GM23248 (cell line): ENCODE measurements at regions not wholly inside any gene's neighbourhood (a gene's known extent, or its start where the extent isn't known, plus 50 kb on each side); places are given as distances from the start of the nearest gene placed in this dataset.
"Not testable (repeated sequence)": the region's sequence is repeated elsewhere in the genome, so short reads cannot be mapped to it uniquely, and the experiment has no call there.

ENCODE experiments used
- DNase-seq: peaks from one replicate; pipeline ENCODE4 v3.0.0-alpha.2; 2015
- H2AFZ ChIP-seq: fragments of 200-600 bp; sonication (generic); 2 replicates; pipeline ENCODE4 v1.6.1; 2016; ENCODE audit warnings: antibody characterized with exemption
- H3F3A ChIP-seq: fragments of 200-600 bp; sonication (generic); 2 replicates; pipeline ENCODE4 v1.6.1; 2016; ENCODE audit warnings: mild to moderate bottlenecking, antibody characterized with exemption, mixed run types; ENCODE audit not compliant: insufficient read depth
- H3K27ac ChIP-seq: fragments of 200-600 bp; sonication (generic); 2 replicates; pipeline ENCODE4 v1.5.1; 2016; ENCODE audit warnings: mild to moderate bottlenecking
- H3K27me3 ChIP-seq: fragments of 200-600 bp; sonication (generic); replicated peaks from 2 replicates; pipeline ENCODE4 v1.6.1; 2016; ENCODE audit warnings: mild to moderate bottlenecking; ENCODE audit not compliant: insufficient read depth
- H3K36me3 ChIP-seq: fragments of 200-600 bp; sonication (generic); 2 replicates; pipeline ENCODE4 v1.6.1; 2016; ENCODE audit warnings: low read depth, mild to moderate bottlenecking
- H3K4me1 ChIP-seq: fragments of 200-600 bp; sonication (generic); 2 replicates; pipeline ENCODE4 v1.6.1; 2016; ENCODE audit warnings: mild to moderate bottlenecking; ENCODE audit not compliant: insufficient read depth
- H3K4me2 ChIP-seq: fragments of 200-600 bp; sonication (generic); one replicate; pipeline ENCODE4 v1.6.1; 2016; ENCODE audit warnings: mild to moderate bottlenecking; ENCODE audit not compliant: unreplicated experiment
- H3K4me3 ChIP-seq: fragments of 200-600 bp; sonication (generic); 2 replicates; pipeline ENCODE4 v1.5.1; 2016; ENCODE audit warnings: mild to moderate bottlenecking
- H3K79me2 ChIP-seq: fragments of 200-600 bp; sonication (generic); 2 replicates; pipeline ENCODE4 v1.6.1; 2016; ENCODE audit warnings: mild to moderate bottlenecking; ENCODE audit not compliant: insufficient read depth
- H3K9ac ChIP-seq: fragments of 200-600 bp; sonication (generic); 2 replicates; pipeline ENCODE4 v1.6.1; 2016; ENCODE audit warnings: mild to moderate bottlenecking
- H3K9me2 ChIP-seq: fragments of 200-600 bp; sonication (generic); 2 replicates; pipeline ENCODE4 v1.6.1; 2016; ENCODE audit warnings: mixed run types, mild to moderate bottlenecking, moderate library complexity; ENCODE audit not compliant: insufficient read depth
- H3K9me3 ChIP-seq: fragments of 200-600 bp; sonication (generic); one replicate; pipeline ENCODE4 v1.6.1; 2017; ENCODE audit warnings: low read depth
- H4K20me1 ChIP-seq: fragments of 200-600 bp; sonication (generic); 2 replicates; pipeline ENCODE4 v1.6.0; 2016; ENCODE audit not compliant: insufficient read depth
- WGBS, 2 experiments: methylation state at CpG; one replicate each; pipeline ENCODE4 v1.1.6; 2015 to 2017; ENCODE audit warnings: low lambda C conversion rate in 2 of 2, low coverage in 1 of 2; ENCODE audit errors: missing lambda C conversion rate in 2 of 2; 5-methylcytosine and 5-hydroxymethylcytosine counted together
- in situ Hi-C: fragments of 300-500 bp; cut with MboI; formaldehyde crosslinking; loops from 2 replicates; pipeline ENCODE4 v1.15.0; 2020

DNA sequence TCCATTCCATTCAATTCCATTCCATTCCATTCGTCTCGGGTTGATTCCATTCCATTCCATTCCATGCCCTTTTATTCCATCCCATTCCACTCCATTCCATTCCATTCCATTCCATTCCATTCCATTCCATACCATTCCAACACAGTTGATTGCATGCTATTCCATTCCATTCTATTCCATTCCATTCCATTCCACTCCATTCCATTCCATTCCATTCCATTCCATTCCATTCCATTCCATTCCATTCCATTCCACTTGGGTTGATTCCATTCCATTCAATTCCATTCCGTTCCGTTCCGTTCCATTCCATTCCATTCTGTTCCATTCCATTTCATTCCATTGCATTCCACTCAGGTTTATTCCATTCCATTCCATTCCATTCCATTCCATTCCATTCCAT is 143.3 kb downstream of the CWH43 start:
- H3K4me3 ChIP-seq, DNase-seq, H2AFZ ChIP-seq, in situ Hi-C loops, H3K79me2 ChIP-seq, H3K4me1 ChIP-seq, H3K4me2 ChIP-seq, H3K9me2 ChIP-seq, H3K27ac ChIP-seq, H3F3A ChIP-seq, H3K36me3 ChIP-seq, H3K9ac ChIP-seq, H3K9me3 ChIP-seq, H4K20me1 ChIP-seq, H3K27me3 ChIP-seq: not testable (repeated sequence)
- WGBS, 2 experiments, result no CpG with 5 or more reads among the region's 5 CpGs

- H3K36me3 ChIP-seq, in situ Hi-C loops, H3K27ac ChIP-seq, H3K9ac ChIP-seq, H3K9me3 ChIP-seq, H4K20me1 ChIP-seq, H3K4me1 ChIP-seq, H3K79me2 ChIP-seq, H3K27me3 ChIP-seq, H3K4me2 ChIP-seq, H3K9me2 ChIP-seq, H2AFZ ChIP-seq, H3K4me3 ChIP-seq, DNase-seq, H3F3A ChIP-seq: not testable (repeated sequence)
- 16 to 21% methylated on average over 7 to 8 of the region's 8 CpGs for WGBS, 2 experiments
These were observed 143.8 kb downstream of the CWH43 start for GRCh38 chr4:49129870-49130269.

DNA sequence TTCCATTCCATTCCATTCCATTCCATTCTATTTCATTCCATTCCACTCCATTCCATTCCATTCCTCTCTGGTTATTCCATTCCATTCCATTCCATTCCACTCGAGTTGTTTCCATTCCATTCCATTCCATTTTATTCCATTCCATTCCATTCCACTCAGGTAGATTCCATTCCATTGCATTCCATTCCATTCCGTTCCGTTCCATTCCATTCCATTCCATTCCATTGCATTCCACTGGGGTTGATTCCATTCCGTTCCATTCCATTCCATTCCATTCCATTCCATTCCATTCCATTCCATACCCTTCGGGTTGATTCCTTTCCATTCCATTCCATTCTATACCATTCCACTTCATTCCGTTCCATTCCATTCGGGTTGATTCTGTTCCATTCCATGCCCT is 144.6 kb downstream of the CWH43 start:
- 10 to 12% methylated on average over 4 to 5 of the region's 7 CpGs for WGBS, 2 experiments
- H3K27me3 ChIP-seq, H3K4me1 ChIP-seq, H3K27ac ChIP-seq, H3K4me3 ChIP-seq, H3K9me3 ChIP-seq, H3K36me3 ChIP-seq, H4K20me1 ChIP-seq, DNase-seq, H3K4me2 ChIP-seq, H3K79me2 ChIP-seq, H2AFZ ChIP-seq, H3F3A ChIP-seq, H3K9ac ChIP-seq, in situ Hi-C loops, H3K9me2 ChIP-seq: not testable (repeated sequence)

- H3K9me2 ChIP-seq, H3K4me1 ChIP-seq, H3K9ac ChIP-seq, in situ Hi-C loops, H4K20me1 ChIP-seq, H3K4me3 ChIP-seq, H2AFZ ChIP-seq, H3K4me2 ChIP-seq, H3K79me2 ChIP-seq, H3K36me3 ChIP-seq, H3K27me3 ChIP-seq, H3K9me3 ChIP-seq, H3K27ac ChIP-seq, DNase-seq, H3F3A ChIP-seq: not testable (repeated sequence)
- WGBS, 2 experiments, result 14 to 21% methylated on average over 9 of the region's 10 CpGs
These were observed 151.0 kb downstream of the CWH43 start for GRCh38 chr4:49137043-49137442.

DNA sequence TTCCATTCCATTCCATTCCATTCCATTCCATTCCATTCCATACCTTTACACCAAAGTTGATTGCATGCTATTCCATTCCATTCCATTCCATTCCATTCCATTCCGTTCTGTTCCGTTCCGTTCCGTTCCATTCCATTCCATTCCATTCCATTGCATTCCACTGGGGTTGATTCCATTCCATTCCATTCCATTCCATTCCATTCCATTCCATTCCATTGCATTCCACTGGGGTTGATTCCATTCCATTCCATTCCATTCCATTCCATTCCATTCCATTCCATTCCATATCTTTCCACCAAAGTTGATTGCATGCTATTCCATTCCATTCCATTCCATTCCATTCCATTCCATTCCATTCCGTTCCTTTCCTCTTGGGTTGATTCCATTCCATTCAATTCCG is 151.9 kb downstream of the CWH43 start:
- H3K27ac ChIP-seq, H3K4me1 ChIP-seq, H3K4me3 ChIP-seq, H3K36me3 ChIP-seq, H3K4me2 ChIP-seq, H3K9me3 ChIP-seq, H3K27me3 ChIP-seq, DNase-seq, H4K20me1 ChIP-seq, H2AFZ ChIP-seq, in situ Hi-C loops, H3K9me2 ChIP-seq, H3F3A ChIP-seq, H3K79me2 ChIP-seq, H3K9ac ChIP-seq: not testable (repeated sequence)
- WGBS, 2 experiments, result 18 to 34% methylated on average over 4 to 6 of the region's 6 CpGs

DNA sequence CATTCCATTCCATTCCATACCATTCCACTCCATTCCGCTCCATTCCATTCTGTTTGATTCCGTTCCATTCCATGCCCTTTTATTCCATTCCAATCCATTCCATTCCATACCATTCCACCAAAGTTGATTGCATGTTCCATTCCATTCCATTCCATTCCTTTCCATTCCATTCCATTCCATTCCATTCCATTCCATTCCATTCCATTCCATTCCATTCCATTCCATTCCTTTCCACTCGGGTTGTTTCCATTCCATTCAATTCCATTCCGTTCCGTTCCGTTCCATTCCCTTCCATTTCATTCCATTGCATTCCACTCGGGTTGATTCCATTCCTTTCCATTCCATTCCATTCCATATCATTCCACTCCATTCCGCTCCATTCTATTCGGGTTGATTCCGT is 152.7 kb downstream of the CWH43 start:
- 41 to 52% methylated on average over 4 to 8 of the region's 10 CpGs for WGBS, 2 experiments
- H3K79me2 ChIP-seq, H3K27ac ChIP-seq, H3K9ac ChIP-seq, H3K4me3 ChIP-seq, H3K9me3 ChIP-seq, H3K36me3 ChIP-seq, H2AFZ ChIP-seq, H3F3A ChIP-seq, H3K9me2 ChIP-seq, DNase-seq, H3K4me2 ChIP-seq, H3K4me1 ChIP-seq, H4K20me1 ChIP-seq, H3K27me3 ChIP-seq, in situ Hi-C loops: not testable (repeated sequence)

- in situ Hi-C loops, H3K4me2 ChIP-seq, H3K79me2 ChIP-seq, H3K36me3 ChIP-seq, H3K9me3 ChIP-seq, H2AFZ ChIP-seq, H3F3A ChIP-seq, H4K20me1 ChIP-seq, H3K27me3 ChIP-seq, H3K9me2 ChIP-seq, H3K4me3 ChIP-seq, DNase-seq, H3K27ac ChIP-seq, H3K9ac ChIP-seq, H3K4me1 ChIP-seq: not testable (repeated sequence)
- 29 to 37% methylated on average over 6 to 8 of the region's 8 CpGs for WGBS, 2 experiments
These were observed 153.4 kb downstream of the CWH43 start for GRCh38 chr4:49139513-49139912.

- H3K9ac ChIP-seq, H3K36me3 ChIP-seq, H3K4me2 ChIP-seq, H3K27me3 ChIP-seq, H3K9me3 ChIP-seq, H3K4me1 ChIP-seq, H3K27ac ChIP-seq, DNase-seq, H3K9me2 ChIP-seq, H4K20me1 ChIP-seq, in situ Hi-C loops, H2AFZ ChIP-seq, H3K4me3 ChIP-seq, H3K79me2 ChIP-seq, H3F3A ChIP-seq: not testable (repeated sequence)
- 18 to 26% methylated on average over 8 of the region's 8 CpGs for WGBS, 2 experiments
These were observed 154.3 kb downstream of the CWH43 start for GRCh38 chr4:49140351-49140750.
